GM12878 (cell line): ENCODE measurements at regions not wholly inside any gene's neighbourhood (a gene's known extent, or its start where the extent isn't known, plus 50 kb on each side); places are given as distances from the start of the nearest gene placed in this dataset.

ENCODE experiments used
- ATAC-seq: fragments of 200-7000 bp; cut with Tn5 transposase; 3 replicates; pipeline ENCODE4 v1.9.1; 2020; ENCODE audit warnings: mild to moderate bottlenecking, moderate library complexity
- BruUV-seq: library from RNA; stranded (reverse); fragments of 400-500 nt; replicated peaks from 2 replicates; lab custom pipeline; 2021; lab: Mats Ljungman, UMichigan
- CTCF ChIA-PET: fragments of 300-600 bp; sonication (Branson Sonifier 250); formaldehyde crosslinking; extraction: SDS; loops from one replicate; lab custom pipeline; 2021; ENCODE audit warnings: inconsistent platforms; lab: Yijun Ruan, JAX
- POLR2A ChIA-PET: fragments of 350-600 bp; formaldehyde crosslinking; extraction: SDS; loops from one replicate; lab custom pipeline; 2021; ENCODE audit warnings: inconsistent platforms; lab: Charles Lee
- RAD21 ChIA-PET: fragments of 300-600 bp; sonication (Branson Sonifier 250); formaldehyde crosslinking; loops from one replicate; lab custom pipeline; 2023; ENCODE audit warnings: antibody characterized with exemption; ENCODE audit not compliant: unreplicated experiment; lab: Charles Lee
- SMC1A ChIA-PET: fragments of 300-600 bp; sonication (Branson Sonifier 250); formaldehyde crosslinking; loops from one replicate; lab custom pipeline; 2023; ENCODE audit not compliant: unreplicated experiment, uncharacterized antibody; lab: Charles Lee
- DNase-seq: peaks from one replicate; pipeline ENCODE4 v3.0.0-alpha.2; 2011; ENCODE audit warnings: low read depth, low spot score
- FAIRE-seq: peaks from 3 replicates; lab custom pipeline; 2011; peaks lifted over from hg19 to GRCh38; lab: Jason Lieb, UNC
- H2AFZ ChIP-seq: 2 replicates; pipeline ENCODE4 v1.6.0; 2011; ENCODE audit warnings: low read depth, low read length, control low read depth; ENCODE audit not compliant: control insufficient read depth
- H3K27ac ChIP-seq: 2 replicates; pipeline ENCODE4 v1.5.1; 2011; ENCODE audit warnings: control low read depth; ENCODE audit not compliant: control insufficient read depth, insufficient read depth
- H3K27me3 ChIP-seq, 2 experiments: replicated peaks in 1 of 2; 2 replicates each; pipeline versions ENCODE4 v1.6.0 to v1.6.1; 2011; ENCODE audit warnings: low read length in 1 of 2; ENCODE audit not compliant: control insufficient read depth in 2 of 2, insufficient read depth in 2 of 2
- H3K36me3 ChIP-seq, 2 experiments: 2 replicates each; pipeline ENCODE4 v1.5.1; 2011; ENCODE audit warnings: low read length in 1 of 2; ENCODE audit not compliant: control insufficient read depth in 2 of 2, insufficient read depth in 2 of 2
- H3K4me1 ChIP-seq: 2 replicates; pipeline ENCODE4 v1.6.1; 2011; ENCODE audit warnings: mild to moderate bottlenecking, low read length, moderate library complexity, mixed read lengths; ENCODE audit not compliant: control insufficient read depth, insufficient read depth
- H3K4me2 ChIP-seq: 2 replicates; pipeline ENCODE4 v1.6.0; 2011; ENCODE audit warnings: control low read depth; ENCODE audit not compliant: control insufficient read depth, insufficient read depth
- H3K4me3 ChIP-seq: fragments of 200-600 bp; sonication (generic); 2 replicates; pipeline ENCODE4 v1.5.1; 2016
- H3K79me2 ChIP-seq: 2 replicates; pipeline ENCODE4 v1.6.0; 2011; ENCODE audit warnings: low read length; ENCODE audit not compliant: control insufficient read depth, insufficient read depth
- H3K9ac ChIP-seq: 2 replicates; pipeline ENCODE4 v1.8.0; 2011; ENCODE audit warnings: low read length, control low read depth, mixed read lengths; ENCODE audit not compliant: control insufficient read depth, insufficient read depth
- H3K9me3 ChIP-seq: replicated peaks from 3 replicates; pipeline ENCODE4 v1.5.1; 2011; ENCODE audit warnings: mild to moderate bottlenecking, low read length; ENCODE audit not compliant: control insufficient read depth, insufficient read depth
- H4K20me1 ChIP-seq: 2 replicates; pipeline ENCODE4 v1.6.0; 2011; ENCODE audit not compliant: control insufficient read depth, insufficient read depth
- ATF3 ChIP-seq: IDR thresholded peaks from 2 replicates; pipeline ENCODE4 v1.6.1; 2011; ENCODE audit warnings: low read depth, mild to moderate bottlenecking, low read length, moderate library complexity, borderline replicate concordance; ENCODE audit errors: extremely low read depth
- NR2C2 ChIP-seq: IDR thresholded peaks from 2 replicates; pipeline ENCODE4 v1.6.1; 2011; ENCODE audit warnings: borderline replicate concordance, low read depth; ENCODE audit not compliant: control insufficient read depth, insufficient read length
- PAX8 ChIP-seq: fragments of 450-650 bp; IDR thresholded peaks from 2 replicates; pipeline ENCODE4 v1.6.1; 2017; ENCODE audit warnings: mild to moderate bottlenecking, moderate library complexity
- PBX3 ChIP-seq: IDR thresholded peaks from 2 replicates; pipeline ENCODE4 v1.6.1; 2011; ENCODE audit warnings: mild to moderate bottlenecking, low read depth, low read length, moderate library complexity; ENCODE audit not compliant: insufficient replicate concordance
- RELB ChIP-seq: fragments of 450-650 bp; IDR thresholded peaks from 2 replicates; pipeline ENCODE4 v1.6.1; 2017; ENCODE audit warnings: low read depth, mild to moderate bottlenecking, moderate library complexity
- SUPT20H ChIP-seq: IDR thresholded peaks from 2 replicates; pipeline ENCODE4 v1.6.1; 2011; ENCODE audit warnings: low read depth, mild to moderate bottlenecking, low read length, moderate library complexity, borderline replicate concordance; ENCODE audit not compliant: control insufficient read depth
- TAF1 ChIP-seq: IDR thresholded peaks from 2 replicates; pipeline ENCODE4 v1.6.1; 2011; ENCODE audit warnings: mild to moderate bottlenecking, low read depth, low read length, borderline replicate concordance
- USF1 ChIP-seq: IDR thresholded peaks from 2 replicates; pipeline ENCODE4 v1.6.1; 2011; ENCODE audit warnings: borderline replicate concordance, low read depth, mild to moderate bottlenecking, moderate library complexity, mixed read lengths, low read length; ENCODE audit not compliant: insufficient read depth; ENCODE audit errors: extremely low read length
- ZBTB33 ChIP-seq: fragments of 450-650 bp; IDR thresholded peaks from 2 replicates; pipeline ENCODE4 v1.6.1; 2017; ENCODE audit warnings: mild to moderate bottlenecking
- ZNF207 ChIP-seq: fragments of 450-650 bp; IDR thresholded peaks from 2 replicates; pipeline ENCODE4 v1.6.1; 2014; ENCODE audit warnings: antibody characterized with exemption, mild to moderate bottlenecking, borderline replicate concordance
- WGBS: methylation state at CpG from one replicate; pipeline ENCODE4 v1.1.6; 2016; ENCODE audit warnings: low lambda C conversion rate; ENCODE audit not compliant: insufficient replicate concordance, insufficient coverage; ENCODE audit errors: missing lambda C conversion rate; 5-methylcytosine and 5-hydroxymethylcytosine counted together
- in situ Hi-C: fragments of 300-500 bp; cut with MboI; formaldehyde crosslinking; loops from 9 replicates; pipeline ENCODE4 v1.14.3; 2018; ENCODE audit warnings: mixed read lengths
- intact Hi-C: fragments of 100-400 bp; cut with micrococcal nuclease; formaldehyde crosslinking; loops from one replicate; pipeline ENCODE4 v1.14.2; 2022; ENCODE audit not compliant: unreplicated experiment

GRCh38 chr5:104708027-104708426 lies 1145.4 kb upstream of the NUDT12 start:
- POLR2A ChIA-PET, result no interaction called here
- no TSS peak for BruUV-seq
- intact Hi-C loops (no loop called here), in situ Hi-C loops (no loop called here)
- 33% methylated on average over 3 of the region's 3 CpGs for WGBS
- DNase-seq, result no peak
- ATAC-seq, result no peak
- SMC1A ChIA-PET, result interaction anchor here (1.1 kb wide), 1 partner anchor 42 kb away, joined by 4 read pairs; no protein-coding TSS in a partner anchor
- Histone ChIP-seq H4K20me1 (no peaks in the 10 kb centered on the region), H3K4me2 (no peak overlapping the region), H3K27ac (no peak overlapping the region), H3K36me3 (no peaks in the 10 kb centered on the region), H3K79me2 (no peaks in the 10 kb centered on the region), H3K9me3 (no peaks in the 10 kb centered on the region), H3K4me1 (no peaks in the 10 kb centered on the region), H3K27me3 (no peaks in the 10 kb centered on the region), H3K4me3 (no peak overlapping the region), H3K9ac (no peak overlapping the region), H2AFZ (no peak overlapping the region)
- no peak for FAIRE-seq
- CTCF ChIA-PET, result no interaction called here
- no peak for TF ChIP-seq NR2C2
- no peak for TF ChIP-seq SUPT20H
- TF ChIP-seq USF1, result no peak
- TF ChIP-seq PAX8, result no peak
- TF ChIP-seq RELB, result no peak
- no peak for TF ChIP-seq TAF1
- no peak for TF ChIP-seq ZBTB33
- no peak for TF ChIP-seq ATF3
- TF ChIP-seq ZNF207, result no peak
- no peak for TF ChIP-seq PBX3
- RAD21 ChIA-PET, result no interaction called here
